SK-N-SH (cell line): ENCODE measurements at regions not wholly inside any gene's neighbourhood (a gene's known extent, or its start where the extent isn't known, plus 50 kb on each side); places are given as distances from the start of the nearest gene placed in this dataset.

ENCODE experiments used
- CTCF ChIA-PET: fragments of 300-600, 350-600 bp; formaldehyde crosslinking; extraction: SDS; loops from one replicate; lab custom pipeline; 2021; lab: Yijun Ruan, JAX
- POLR2A ChIA-PET: fragments of 350-600 bp; sonication (Branson Sonifier 250); formaldehyde crosslinking; extraction: SDS; loops from one replicate; lab custom pipeline; 2020; ENCODE audit warnings: antibody characterized with exemption, inconsistent platforms; lab: Yijun Ruan, JAX
- DNase-seq: peaks from one replicate; pipeline ENCODE4 v3.0.0; 2012
- H2AFZ ChIP-seq: fragments of 200-600 bp; sonication (generic); 2 replicates; pipeline ENCODE4 v1.8.1; 2016; ENCODE audit warnings: antibody characterized with exemption, mild to moderate bottlenecking, low read depth
- H3F3A ChIP-seq: fragments of 200-600 bp; sonication (generic); replicated peaks from 2 replicates; pipeline ENCODE3; 2016; ENCODE audit warnings: antibody characterized with exemption, mild to moderate bottlenecking; ENCODE audit not compliant: insufficient read depth
- H3K27ac ChIP-seq, 2 experiments: fragments of 200-500 bp in 1 of 2; fragments of 200-600 bp in 1 of 2; sonication (Bioruptor generic) in 1 of 2; sonication (generic), shearing (Covaris generic) in 1 of 2; 2 replicates each; pipeline versions ENCODE4 v1.5.1 to v1.6.1; 2014 to 2016; ENCODE audit warnings: low read depth in 2 of 2, inconsistent platforms in 1 of 2, low read length in 1 of 2, mild to moderate bottlenecking in 1 of 2, mixed read lengths in 1 of 2
- H3K27me3 ChIP-seq: fragments of 200-600 bp; sonication (generic), shearing (Covaris generic); 2 replicates; pipeline ENCODE4 v1.6.1; 2016; ENCODE audit warnings: mixed run types; ENCODE audit not compliant: insufficient read depth
- H3K36me3 ChIP-seq, 2 experiments: fragments of 200-500 bp in 1 of 2; fragments of 200-600 bp in 1 of 2; sonication (Bioruptor generic) in 1 of 2; sonication (generic) in 1 of 2; replicated peaks in 1 of 2; 2 replicates each; pipeline versions ENCODE3 to v1.5.1; 2014 to 2016; ENCODE audit warnings: low read length in 1 of 2, mild to moderate bottlenecking in 1 of 2; ENCODE audit not compliant: insufficient read depth in 2 of 2, control insufficient read depth in 1 of 2
- H3K4me1 ChIP-seq, 2 experiments: fragments of 200-500 bp in 1 of 2; fragments of 200-600 bp in 1 of 2; sonication (Bioruptor generic) in 1 of 2; sonication (generic), shearing (Covaris generic) in 1 of 2; 2 replicates each; pipeline versions ENCODE4 v1.5.1 to v1.6.1; 2014 to 2016; ENCODE audit warnings: low read depth in 1 of 2, low read length in 1 of 2, mixed run types in 1 of 2; ENCODE audit not compliant: insufficient read depth in 2 of 2, control insufficient read depth in 1 of 2
- H3K4me2 ChIP-seq: fragments of 200-600 bp; sonication (generic), shearing (Covaris generic); 2 replicates; pipeline ENCODE4 v1.6.1; 2017; ENCODE audit warnings: mixed run types
- H3K4me3 ChIP-seq, 2 experiments: fragments of 200-500 bp in 1 of 2; fragments of 200-600 bp in 1 of 2; sonication (Bioruptor generic) in 1 of 2; sonication (generic), shearing (Covaris generic) in 1 of 2; 2 replicates each; pipeline versions ENCODE4 v1.5.1 to v1.8.1; 2014 to 2016; ENCODE audit warnings: low read depth in 2 of 2, inconsistent platforms in 1 of 2, low read length in 1 of 2, mild to moderate bottlenecking in 1 of 2, mixed read lengths in 1 of 2, moderate library complexity in 1 of 2
- H3K79me2 ChIP-seq: fragments of 200-600 bp; sonication (generic); 2 replicates; pipeline ENCODE4 v1.8.1; 2017; ENCODE audit warnings: mild to moderate bottlenecking; ENCODE audit not compliant: insufficient read depth
- H3K9ac ChIP-seq: fragments of 200-600 bp; sonication (generic); 2 replicates; pipeline ENCODE4 v1.6.1; 2017; ENCODE audit warnings: mixed run types
- H3K9me2 ChIP-seq: fragments of 200-600 bp; sonication (generic); 2 replicates; pipeline ENCODE4 v1.6.1; 2017; ENCODE audit warnings: mixed run types
- H3K9me3 ChIP-seq: fragments of 200-600 bp; sonication (generic); 2 replicates; pipeline ENCODE4 v1.6.1; 2017; ENCODE audit warnings: mixed run types, mild to moderate bottlenecking, moderate library complexity
- H4K20me1 ChIP-seq: fragments of 200-600 bp; sonication (generic); 2 replicates; pipeline ENCODE4 v1.6.1; 2017; ENCODE audit warnings: mild to moderate bottlenecking, mixed run types; ENCODE audit not compliant: insufficient read depth
- CHD2 ChIP-seq: fragments of 150-350 bp; IDR thresholded peaks from 2 replicates; pipeline ENCODE4 v1.6.1; 2018; ENCODE audit warnings: low read length; ENCODE audit not compliant: partially characterized antibody
- CTCF ChIP-seq: fragments of 200-600 bp; sonication (generic); IDR thresholded peaks from 2 replicates; pipeline ENCODE4 v1.6.1; 2017; ENCODE audit warnings: antibody characterized with exemption, mild to moderate bottlenecking, moderate library complexity
- EP300 ChIP-seq, 2 experiments: IDR thresholded peaks; 2 replicates each; pipeline versions ENCODE4 v1.4.0 to v1.6.1; 2012; ENCODE audit warnings: borderline replicate concordance in 1 of 2, low read depth in 1 of 2, low read length in 1 of 2
- FOSL2 ChIP-seq: IDR thresholded peaks from 2 replicates; pipeline ENCODE4 v1.4.0; 2012; ENCODE audit warnings: low read depth, mild to moderate bottlenecking, moderate library complexity, borderline replicate concordance
- GABPA ChIP-seq: IDR thresholded peaks from 2 replicates; pipeline ENCODE4 v1.4.0; 2012; ENCODE audit warnings: low read depth, mild to moderate bottlenecking
- GATA2 ChIP-seq: sonication (generic); formaldehyde crosslinking; IDR thresholded peaks from 2 replicates; pipeline ENCODE4 v1.5.0; 2020; ENCODE audit warnings: mild to moderate bottlenecking, missing genetic modification reagents
- IRF3 ChIP-seq: fragments of 150-350 bp; IDR thresholded peaks from 2 replicates; pipeline ENCODE4 v1.6.1; 2016; ENCODE audit warnings: mild to moderate bottlenecking, low read depth, low read length
- MEF2A ChIP-seq: IDR thresholded peaks from 2 replicates; pipeline ENCODE4 v1.4.0; 2012; ENCODE audit warnings: low read depth, borderline replicate concordance
- MXI1 ChIP-seq: IDR thresholded peaks from 2 replicates; pipeline ENCODE4 v1.6.1; 2012; ENCODE audit warnings: mild to moderate bottlenecking, low read depth, low read length, improper control_type of control experiment
- NFIC ChIP-seq: IDR thresholded peaks from 2 replicates; pipeline ENCODE4 v1.4.0; 2012; ENCODE audit warnings: borderline replicate concordance
- NRF1 ChIP-seq: IDR thresholded peaks from 2 replicates; pipeline ENCODE4 v1.6.1; 2012; ENCODE audit warnings: low read depth, mild to moderate bottlenecking, low read length
- PBX3 ChIP-seq: IDR thresholded peaks from 2 replicates; pipeline ENCODE4; 2012
- RAD21 ChIP-seq: IDR thresholded peaks from 2 replicates; pipeline ENCODE4 v1.6.1; 2012; ENCODE audit warnings: mild to moderate bottlenecking, low read length
- RCOR1 ChIP-seq: fragments of 150-350 bp; IDR thresholded peaks from 2 replicates; pipeline ENCODE4 v1.6.1; 2017; ENCODE audit warnings: antibody characterized with exemption, low read length
- RFX5 ChIP-seq: IDR thresholded peaks from 2 replicates; pipeline ENCODE4 v1.6.1; 2012; ENCODE audit warnings: mild to moderate bottlenecking, improper control_type of control experiment, low read length
- TAF1 ChIP-seq: IDR thresholded peaks from 2 replicates; pipeline ENCODE4 v1.6.1; 2012; ENCODE audit warnings: low read depth, mild to moderate bottlenecking, low read length, moderate library complexity, borderline replicate concordance
- TCF12 ChIP-seq: IDR thresholded peaks from 2 replicates; pipeline ENCODE4 v1.4.0; 2012
- USF2 ChIP-seq: fragments of 150-350 bp; IDR thresholded peaks from 2 replicates; pipeline ENCODE4 v1.6.1; 2017; ENCODE audit warnings: antibody characterized with exemption, low read length, low read depth, borderline replicate concordance
- ZBTB33 ChIP-seq: IDR thresholded peaks from 2 replicates; pipeline ENCODE4 v1.4.0; 2012; ENCODE audit warnings: low read depth, borderline replicate concordance
- WGBS: methylation state at CpG from one replicate; pipeline ENCODE4 v1.1.6; 2017; ENCODE audit warnings: low lambda C conversion rate; 5-methylcytosine and 5-hydroxymethylcytosine counted together

GRCh38 chr16:51237207-51237606 is 86.1 kb upstream of the SALL1 start:
- no peak for TF ChIP-seq NFIC
- TF ChIP-seq EP300 (IDR thresholded peaks at IDR 0.05; ENCODE audit: borderline replicate concordance in 1 of 2, low read depth in 1 of 2, low read length in 1 of 2): no peak
- TF ChIP-seq RAD21: no peak
- no peak for TF ChIP-seq GATA2 (CRISPR knock-in tag)
- no peak for TF ChIP-seq RCOR1
- no peak for TF ChIP-seq ZBTB33
- no peak for TF ChIP-seq CHD2
- TF ChIP-seq IRF3: no peak
- TF ChIP-seq TCF12: no peak
- TF ChIP-seq USF2: no peak
- TF ChIP-seq, all 33 proteins: peak for 0
- Histone ChIP-seq H3K4me1 (no peaks in the 10 kb centered on the region), H3K27me3 (no peaks in the 10 kb centered on the region), H3K27ac (no peak overlapping the region), H3K79me2 (no peaks in the 10 kb centered on the region), H3F3A (no peaks in the 10 kb centered on the region), H4K20me1 (no peaks in the 10 kb centered on the region), H2AFZ (no peak overlapping the region), H3K9me3 (no peaks in the 10 kb centered on the region), H3K36me3 (no peaks in the 10 kb centered on the region), H3K4me2 (no peak overlapping the region), H3K4me3 (no peak overlapping the region), H3K9me2 (no peaks in the 10 kb centered on the region), H3K9ac (no peak overlapping the region)
- CTCF ChIA-PET: no interaction called here
- WGBS: 47% methylated on average over 2 of the region's 2 CpGs
- POLR2A ChIA-PET: no interaction called here
- DNase-seq: no peak

- H3K4me2 ChIP-seq: no peak overlapping the region
- CTCF ChIA-PET: no interaction called here
- no peaks in the 10 kb centered on the region for H4K20me1 ChIP-seq
- H3K36me3 ChIP-seq: no peaks in the 10 kb centered on the region
- H3K9ac ChIP-seq: no peak overlapping the region
- no peaks in the 10 kb centered on the region for H3K27me3 ChIP-seq
- H3K9me3 ChIP-seq: no peaks in the 10 kb centered on the region
- H3K79me2 ChIP-seq: no peaks in the 10 kb centered on the region
- DNase-seq: no peak
- no peak overlapping the region for H3K27ac ChIP-seq
- H3K9me2 ChIP-seq: no peaks in the 10 kb centered on the region
- no peaks in the 10 kb centered on the region for H3F3A ChIP-seq
- WGBS: 31% methylated on average over 3 of the region's 3 CpGs
- no peaks in the 10 kb centered on the region for H3K4me1 ChIP-seq
- H3K4me3 ChIP-seq: no peak overlapping the region
- H2AFZ ChIP-seq: no peak overlapping the region
- POLR2A ChIA-PET: no interaction called here
- TF ChIP-seq NRF1 (no peak), TAF1 (no peak), CTCF (no peak), USF2 (no peak), GATA2 (CRISPR knock-in tag) (no peak), MEF2A (no peak), EP300 (IDR thresholded peaks at IDR 0.05; ENCODE audit: borderline replicate concordance in 1 of 2, low read depth in 1 of 2, low read length in 1 of 2) (no peak), NFIC (no peak), IRF3 (no peak), FOSL2 (no peak), RFX5 (no peak), GABPA (no peak), PBX3 (no peak), MXI1 (no peak)
Measured at GRCh38 chr16:51236583-51236982, 85.5 kb upstream of the SALL1 start.
